Heart right ventricle (tissue), 16 donors: ENCODE measurements at regions not wholly inside any gene's neighbourhood (a gene's known extent, or its start where the extent isn't known, plus 50 kb on each side); places are given as distances from the start of the nearest gene placed in this dataset.
"Not testable (repeated sequence)": the region's sequence is repeated elsewhere in the genome, so short reads cannot be mapped to it uniquely, and the experiment has no call there.

Experiments
- ATAC-seq, 8 donors: fragments of 200-7000 bp; cut with Tn5 transposase; one replicate each; pipeline ENCODE4 v1.9.1; 2020; ENCODE audit warnings: mild to moderate bottlenecking in 8 of 8, moderate library complexity in 8 of 8, moderate number of reproducible peaks in 1 of 8
- DNase-seq, 2 donors: peaks; one replicate each; pipeline ENCODE4 v3.0.0-alpha.2; 2020
- H3K27ac ChIP-seq, 10 donors: fragments of 200-600 bp; sonication (generic) in 2 of 10; one replicate each; pipeline versions ENCODE4 v1.5.0 to v1.8.0; 2020 to 2022; ENCODE audit warnings: mild to moderate bottlenecking in 3 of 10
- H3K27me3 ChIP-seq, 7 donors: fragments of 200-600 bp; one replicate each; pipeline ENCODE4 v1.8.0; 2021 to 2022; ENCODE audit warnings: mild to moderate bottlenecking in 2 of 7
- H3K36me3 ChIP-seq, 9 donors: fragments of 200-600 bp; sonication (generic) in 1 of 9; one replicate each; pipeline versions ENCODE4 v1.5.0 to v1.8.0; 2020 to 2022; ENCODE audit warnings: mild to moderate bottlenecking in 2 of 9
- H3K4me1 ChIP-seq, 9 donors: fragments of 200-600 bp; sonication (generic) in 1 of 9; one replicate each; pipeline versions ENCODE4 v1.5.0 to v1.8.0; 2020 to 2022; ENCODE audit warnings: mild to moderate bottlenecking in 4 of 9
- H3K4me3 ChIP-seq, 10 donors: fragments of 200-600 bp; sonication (generic) in 2 of 10; one replicate each; pipeline versions ENCODE4 v1.5.0 to v1.8.0; 2020 to 2022; ENCODE audit warnings: mild to moderate bottlenecking in 7 of 10, moderate library complexity in 2 of 10
- H3K9me3 ChIP-seq, 11 donors: fragments of 200-600 bp in 10 of 11; sonication (generic) in 2 of 11; one replicate each; pipeline versions ENCODE4 v1.5.0 to v1.8.0; 2013 to 2022; ENCODE audit warnings: mild to moderate bottlenecking in 2 of 11, control low read depth in 1 of 11, moderate library complexity in 1 of 11
- CTCF ChIP-seq, 9 donors: fragments of 200-600 bp; sonication (generic) in 2 of 9; IDR thresholded peaks; one replicate each; pipeline versions ENCODE4 v1.5.0 to v1.8.0; 2021 to 2022; ENCODE audit warnings: antibody characterized with exemption in 9 of 9, mild to moderate bottlenecking in 5 of 9, moderate library complexity in 1 of 9
- WGBS, 2 donors: extraction: QIAGEN DNeasy Blood & Tissue Kit; methylation state at CpG; one replicate each; pipeline ENCODE4 v1.1.7; 2013; ENCODE audit warnings: inconsistent platforms in 1 of 2; 5-methylcytosine and 5-hydroxymethylcytosine counted together
- intact Hi-C, 10 donors: fragments of 100-400 bp; cut with DNase I; formaldehyde crosslinking; loops; one replicate each; pipeline versions ENCODE4 v1.11.1 to v1.14.2; 2022
- donor health status: Arrhythmogenic right ventricular cardiomyopathy.
- donor health status: ischemic (EF 13 %, LVEDD 7.1; RV severe dilation, severe dysfunction).
- donor health status: healthy with polysubstance abuse.
- donor health status: DM: no; HTN: yes; CAD: no.
- donor health status: DM: no; HTN: no; CAD: no.
- donor health status: ischemic (EF 25% LVEDD 6.9; RV normal size, moderate dysfunction).
- donor health status: ischemic (EF 25% LVEDD 5.7; RV mildly dilated, moderate dysfunction).
- donor health status: healthy.
- donor health status: DM: yes; HTN: yes; CAD: no.
- donor health status: Ischemic cardiomyopathy.
- donor health status: ischemic (EF 35%, LVEDD 5.7; RV mildly dilated, moderate dysfunction).
- donor health status: nonischemic (EF 11% LVEDD 7.7; RV severe dilation, severe dysfunction).
- donor health status: DM: yes; HTN: yes; CAD: no.
- donor health status: PGD.
- donor health status: ischemic (EF 29% LVEDD 5.4; RV normal size, mild dysfunction).
- donor health status: nonischemic (EF 23%, LVEDD 6.1; RV moderate dilation, normal function).

- DNase-seq (peak; percentile 40 to 68), ATAC-seq (peak; percentile 73 to 99 (median 96))
- Histone ChIP-seq H3K36me3 (no peaks in the 10 kb centered on the region), H3K9me3 (peaks cover 0 to 2% (median 0%) of the 10 kb centered on the region in 11 donors), H3K4me3 (peak overlapping the region in 9 of 10 donors; percentile 20 to 56 (median 49)), H3K27ac (peak overlapping the region in 3 of 10 donors; percentile 7 to 54 (median 10)), H3K4me1 (peaks cover 0 to 11% (median 0%) of the 10 kb centered on the region in 9 donors), H3K27me3 (peaks cover 0 to 6% (median 0%) of the 10 kb centered on the region in 7 donors)
- WGBS, 2 donors, result 0 to 1% methylated on average over 30 of the region's 30 CpGs
- peak in 3 of 9 donors; percentile 6 to 11 (median 9) for TF ChIP-seq CTCF (IDR thresholded peaks at IDR 0.05)
- intact Hi-C loops, result no loop called here
These were observed 234.9 kb upstream of the MCHR2 start for GRCh38 chr6:100228834-100229441.

- Histone ChIP-seq H3K9me3 (peaks cover 0 to 3% (median 0%) of the 10 kb centered on the region in 11 donors), H3K27me3 (peaks cover 0 to 6% (median 0%) of the 10 kb centered on the region in 7 donors), H3K36me3 (no peaks in the 10 kb centered on the region), H3K4me1 (peaks cover 0 to 11% (median 0%) of the 10 kb centered on the region in 9 donors), H3K4me3 (peak overlapping the region in 9 of 10 donors; percentile 20 to 56 (median 49)), H3K27ac (peak overlapping the region in 3 of 10 donors; percentile 7 to 54 (median 10))
- ATAC-seq, result no peak
- no peak for TF ChIP-seq CTCF (IDR thresholded peaks at IDR 0.05)
- WGBS, 2 donors, result 39 to 41% methylated on average over 8 of the region's 8 CpGs
- intact Hi-C loops, result no loop called here
- DNase-seq, result no peak
These were observed 234.4 kb upstream of the MCHR2 start for GRCh38 chr6:100228437-100228833.

- DNase-seq, result no peak
- 43 to 56% methylated on average over 3 of the region's 3 CpGs for WGBS, 2 donors
- H3K27ac ChIP-seq, result no peak overlapping the region
- H3K36me3 ChIP-seq, result no peaks in the 10 kb centered on the region
- H3K9me3 ChIP-seq, result peaks cover 0 to 3% (median 0%) of the 10 kb centered on the region in 11 donors
- H3K27me3 ChIP-seq, result peaks cover 0 to 6% (median 0%) of the 10 kb centered on the region in 7 donors
- H3K4me3 ChIP-seq, result no peak overlapping the region
- intact Hi-C loops, result no loop called here
- ATAC-seq, result no peak
- H3K4me1 ChIP-seq, result peaks cover 0 to 11% (median 0%) of the 10 kb centered on the region in 9 donors
- no peak for TF ChIP-seq CTCF (IDR thresholded peaks at IDR 0.05)
These were observed 232.8 kb upstream of the MCHR2 start for GRCh38 chr6:100226811-100227210.

GRCh38 chr6:100223952-100224351 is 229.9 kb upstream of the MCHR2 start:
- H3K36me3 ChIP-seq, intact Hi-C loops, H3K27me3 ChIP-seq, DNase-seq, H3K4me1 ChIP-seq, H3K27ac ChIP-seq, H3K4me3 ChIP-seq, ATAC-seq, H3K9me3 ChIP-seq: not testable (repeated sequence)
- 61 to 69% methylated on average over 1 of the region's 1 CpG for WGBS, 2 donors

GRCh38 chr6:100220543-100220942 is 226.5 kb upstream of the MCHR2 start:
- H3K4me1 ChIP-seq, result no peaks in the 10 kb centered on the region
- H3K36me3 ChIP-seq, result no peaks in the 10 kb centered on the region
- WGBS, 2 donors, result 75 to 79% methylated on average over 4 of the region's 4 CpGs
- no peak for TF ChIP-seq CTCF (IDR thresholded peaks at IDR 0.05)
- intact Hi-C loops, result no loop called here
- no peak overlapping the region for H3K4me3 ChIP-seq
- DNase-seq, result no peak
- H3K27ac ChIP-seq, result no peak overlapping the region
- H3K27me3 ChIP-seq, result no peaks in the 10 kb centered on the region
- ATAC-seq, result no peak
- peaks cover 0 to 3% (median 0%) of the 10 kb centered on the region in 11 donors for H3K9me3 ChIP-seq
